Putamen (tissue), 1 donor: ENCODE measurements at regions not wholly inside any gene's neighbourhood (a gene's known extent, or its start where the extent isn't known, plus 50 kb on each side); places are given as distances from the start of the nearest gene placed in this dataset.

ENCODE experiments used
- DNase-seq: peaks from one replicate; pipeline ENCODE4 v3.0.0-alpha.2; 2016; ENCODE audit warnings: low spot score

DNA sequence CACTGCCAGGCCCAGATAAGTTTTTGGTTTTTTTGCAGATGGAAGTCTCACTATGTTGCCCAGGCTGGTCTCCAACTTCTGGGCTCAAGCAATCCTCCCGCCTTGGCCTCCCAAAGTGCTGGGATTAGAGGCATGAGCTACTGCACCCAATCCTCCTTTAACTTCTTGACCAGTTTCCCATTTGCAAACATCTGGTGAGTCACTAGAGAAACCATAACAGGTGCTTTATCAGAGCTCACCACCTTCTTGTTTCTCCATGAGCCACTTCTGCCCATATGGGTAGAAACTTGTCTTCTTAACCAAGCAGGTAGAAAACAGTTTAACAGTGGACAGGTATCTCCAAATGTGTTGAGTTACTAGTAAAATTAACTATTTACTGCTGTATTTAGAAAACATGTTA lies 128.4 kb upstream of the AP1S2 start:
- no peak for DNase-seq

DNA sequence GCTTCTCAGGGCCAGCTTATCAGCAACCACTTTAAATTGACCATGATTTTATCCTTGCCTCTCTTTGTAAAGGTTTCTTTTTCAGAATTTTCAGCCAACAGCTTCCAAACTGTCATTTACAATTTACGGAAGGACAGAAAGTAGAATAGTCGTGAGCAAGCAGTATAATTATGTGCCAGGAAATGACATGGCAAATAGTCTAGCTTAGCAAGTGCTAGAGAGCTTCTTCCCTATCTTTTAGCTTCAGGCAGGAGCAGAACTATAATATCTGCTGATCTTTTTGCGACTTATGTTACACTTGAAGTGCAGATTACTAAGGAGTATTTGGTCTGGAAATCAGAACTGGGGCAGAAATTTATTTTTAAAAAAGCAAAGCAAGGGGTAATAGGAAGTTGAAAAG lies 123.0 kb upstream of the AP1S2 start:
- no peak for DNase-seq

DNA sequence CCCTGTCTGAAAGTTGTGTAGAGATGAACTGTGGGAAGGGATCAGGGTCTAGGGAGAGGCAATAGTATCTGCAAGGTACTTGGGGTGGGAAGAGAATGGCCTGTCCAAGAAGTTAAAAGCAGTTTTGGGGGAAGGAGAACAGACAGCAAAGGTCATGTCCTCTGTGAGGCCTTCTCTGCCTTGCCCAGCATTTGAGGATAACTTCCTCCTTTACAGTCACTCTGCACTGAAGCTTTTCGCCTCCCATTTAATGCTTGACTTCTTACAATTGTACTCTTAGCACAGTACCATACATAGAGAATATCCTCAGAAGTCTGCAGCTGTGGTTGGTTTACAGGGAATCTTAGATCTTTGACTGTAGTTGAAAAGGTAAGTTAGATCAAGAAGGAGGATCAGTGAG lies 121.8 kb upstream of the AP1S2 start:
- no peak for DNase-seq

DNA sequence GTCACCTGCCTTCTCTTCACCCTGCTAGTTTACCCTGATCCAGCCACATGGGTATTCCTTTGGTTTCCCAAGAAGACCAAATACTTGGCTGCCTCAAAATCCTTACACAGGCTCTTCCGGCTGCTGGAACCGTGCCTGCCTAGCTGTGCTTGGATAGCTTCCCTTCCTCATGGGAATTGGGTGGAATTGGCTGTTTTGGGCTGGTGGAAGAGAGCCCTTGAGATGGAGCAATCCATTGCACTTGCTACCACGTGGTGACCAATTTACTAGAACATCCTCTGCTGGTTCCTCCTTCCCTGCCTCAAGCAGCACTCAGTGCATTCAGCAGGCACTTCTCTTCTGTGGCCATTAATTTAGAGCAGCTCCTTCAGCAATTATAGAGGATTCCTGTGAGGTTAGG lies 119.3 kb upstream of the AP1S2 start:
- DNase-seq: no peak

- peak; percentile 35 for DNase-seq
Observed at GRCh38 chrX:15973299-15973698, 118.7 kb upstream of the AP1S2 start.

DNA sequence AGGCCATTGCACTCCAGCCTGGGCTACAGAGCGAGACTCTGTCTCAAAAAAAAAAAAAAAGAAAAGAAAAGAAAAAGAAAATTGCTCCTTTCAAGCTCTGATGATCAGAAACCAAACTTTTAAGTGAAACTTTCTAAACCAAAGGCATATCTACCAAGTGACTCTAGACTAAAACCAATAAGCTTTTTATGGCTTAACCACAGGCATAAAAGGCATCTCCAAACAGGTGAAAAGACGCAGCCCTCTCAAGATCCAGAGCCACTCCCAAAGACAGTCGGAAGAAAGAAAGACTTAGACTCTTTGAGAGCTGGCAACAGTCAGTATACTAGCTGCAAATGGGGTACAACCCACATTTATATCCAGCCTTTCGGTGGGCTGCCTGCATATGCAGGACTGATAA lies 117.1 kb upstream of the AP1S2 start:
- no peak for DNase-seq

DNA sequence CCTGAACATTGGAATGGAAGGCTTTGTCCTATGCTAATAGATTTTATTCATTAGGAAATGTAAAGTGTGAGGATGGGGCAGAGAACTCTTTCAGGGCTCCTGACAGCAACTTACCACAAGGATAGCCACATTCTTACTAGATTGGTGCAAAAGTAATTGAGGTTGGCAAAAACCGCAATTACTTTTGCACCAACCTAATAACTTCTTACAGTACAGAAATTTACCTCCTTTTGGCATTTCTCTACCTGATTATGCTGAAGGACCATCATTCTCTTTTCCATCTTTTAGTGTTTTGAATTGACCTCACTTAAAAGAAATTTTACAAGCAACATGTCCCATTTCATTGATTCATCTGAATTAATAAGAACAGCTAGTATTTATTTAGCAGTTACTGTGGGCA lies 109.2 kb upstream of the AP1S2 start:
- no peak for DNase-seq

- DNase-seq: no peak
Observed at GRCh38 chrX:15960237-15960636, 105.6 kb upstream of the AP1S2 start.

DNA sequence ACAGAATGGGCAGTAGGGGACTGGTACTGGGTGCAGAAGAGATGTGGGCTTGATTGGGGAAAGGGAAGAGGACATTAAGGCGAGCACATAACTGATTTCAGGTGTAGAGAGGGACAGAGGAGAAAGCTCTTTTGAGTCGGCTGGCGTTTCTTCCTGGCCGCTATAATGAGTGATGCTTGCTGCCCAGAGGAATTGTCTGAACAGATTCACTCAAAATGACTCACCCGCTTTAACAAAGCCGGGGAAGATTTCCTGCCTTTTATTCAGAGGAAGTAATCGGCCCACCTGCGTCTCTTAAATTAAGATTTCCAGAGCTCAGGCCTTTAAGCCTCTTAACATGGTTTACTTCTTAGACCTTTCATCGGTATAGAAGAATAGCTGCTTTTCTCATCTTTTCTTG lies 102.1 kb upstream of the AP1S2 start:
- no peak for DNase-seq

GRCh38 chrX:15953801-15954200 lies 99.2 kb upstream of the AP1S2 start:
- no peak for DNase-seq

DNA sequence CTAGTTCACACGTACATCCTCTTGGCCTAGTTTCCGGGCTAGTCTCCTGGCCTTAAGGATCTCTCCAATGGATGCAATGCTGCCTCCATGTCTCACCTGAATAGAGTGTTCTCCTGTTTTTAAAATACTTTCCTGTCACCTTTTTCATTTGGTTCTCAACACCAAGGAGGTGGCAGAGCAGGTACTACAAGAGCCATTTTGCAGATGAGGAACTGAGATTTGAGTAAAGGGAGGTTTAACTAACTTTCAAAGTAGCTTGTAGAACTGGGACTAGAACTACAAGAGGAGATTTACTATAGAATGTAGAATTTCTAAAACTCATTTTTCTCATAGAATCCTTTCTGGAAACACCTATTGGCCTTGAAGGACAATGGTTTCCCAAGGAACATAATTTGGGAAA lies 97.6 kb upstream of the AP1S2 start:
- DNase-seq: no peak

DNA sequence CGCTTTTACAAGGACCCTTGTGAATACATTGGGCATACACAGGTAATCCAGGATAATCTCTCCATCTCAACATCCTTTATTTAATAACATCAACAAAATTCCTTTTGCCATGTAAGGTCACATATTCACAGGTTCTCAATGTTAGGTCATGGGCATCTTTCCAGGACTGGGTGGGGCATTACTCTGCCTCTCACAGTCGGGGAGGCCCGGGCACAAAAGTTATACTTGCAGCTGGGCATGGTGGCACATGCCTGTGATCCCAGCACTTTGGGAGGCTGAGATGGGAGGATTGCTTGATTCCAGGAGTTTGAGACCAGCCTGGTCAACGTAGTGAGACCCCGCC lies 93.7 kb upstream of the AP1S2 start:
- no peak for DNase-seq

DNA sequence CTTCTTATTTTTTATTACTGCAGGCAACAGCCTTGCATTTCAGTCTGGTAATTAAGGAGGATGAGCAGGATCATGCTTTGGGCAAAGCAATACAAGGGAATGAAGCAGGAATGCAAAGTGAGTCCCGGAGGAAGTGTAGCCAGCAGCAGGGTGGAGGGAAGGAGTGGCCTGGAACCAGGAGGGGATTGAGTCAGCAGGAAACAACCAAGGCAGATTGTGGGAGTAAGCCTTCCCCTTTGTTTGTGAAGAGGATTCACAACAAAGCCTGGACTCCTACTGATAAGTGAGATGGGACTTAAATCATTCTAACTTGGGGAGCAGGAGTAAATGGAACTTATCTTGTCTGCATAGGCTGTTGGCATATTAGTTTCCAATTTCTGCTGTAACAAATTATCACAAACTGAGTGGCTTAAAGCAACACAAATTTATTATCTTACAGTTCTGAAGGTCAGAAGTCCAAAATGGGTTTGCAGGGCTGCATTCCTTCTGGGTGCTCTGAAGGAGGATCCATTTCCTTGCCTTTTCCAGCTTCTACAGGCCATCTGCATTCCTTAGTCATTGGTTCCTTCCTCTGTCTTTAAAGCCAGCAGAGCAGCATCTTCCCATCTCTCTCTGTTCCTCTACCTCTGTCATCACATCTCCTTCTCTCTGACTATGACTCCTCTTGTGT lies 93.2 kb upstream of the AP1S2 start:
- DNase-seq: no peak

DNA sequence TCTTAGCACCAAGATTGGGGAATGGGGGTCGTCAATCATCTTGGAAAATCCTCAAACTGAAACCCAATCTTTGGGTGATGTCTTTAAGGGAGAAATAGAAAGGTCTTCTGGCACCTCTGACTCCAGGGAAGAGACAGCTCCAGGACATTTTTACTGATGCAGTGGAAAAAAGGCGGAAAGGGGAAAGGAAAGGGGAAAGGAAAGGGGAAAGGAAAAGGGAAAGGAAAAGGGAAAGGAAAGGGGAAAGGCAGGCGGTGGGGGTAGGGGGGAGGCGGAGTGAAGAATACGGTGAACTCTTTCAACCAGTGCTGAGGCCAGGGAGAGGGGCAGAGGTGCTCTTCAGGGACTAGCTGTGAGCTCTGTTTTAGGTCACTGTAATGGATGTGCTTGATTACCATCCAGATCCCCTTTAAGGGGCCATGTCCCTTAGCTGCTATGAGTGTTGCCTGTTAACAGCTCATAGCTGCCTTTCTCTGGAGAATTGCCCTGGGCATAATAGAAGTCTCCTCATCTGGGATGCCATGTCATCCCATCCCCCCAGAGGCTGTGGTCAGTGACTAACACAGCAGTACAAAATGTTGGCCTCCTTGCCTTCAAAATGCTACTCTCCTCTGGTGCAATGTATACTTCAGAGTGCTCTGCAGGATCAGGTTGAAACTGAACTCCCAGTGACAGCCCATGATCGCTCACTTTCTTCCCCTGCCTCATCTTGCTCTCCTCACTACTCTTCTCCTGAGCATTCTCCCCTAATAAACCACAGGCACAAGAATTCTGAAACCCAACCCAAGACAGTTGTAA lies 92.4 kb upstream of the AP1S2 start:
- no peak for DNase-seq

DNA sequence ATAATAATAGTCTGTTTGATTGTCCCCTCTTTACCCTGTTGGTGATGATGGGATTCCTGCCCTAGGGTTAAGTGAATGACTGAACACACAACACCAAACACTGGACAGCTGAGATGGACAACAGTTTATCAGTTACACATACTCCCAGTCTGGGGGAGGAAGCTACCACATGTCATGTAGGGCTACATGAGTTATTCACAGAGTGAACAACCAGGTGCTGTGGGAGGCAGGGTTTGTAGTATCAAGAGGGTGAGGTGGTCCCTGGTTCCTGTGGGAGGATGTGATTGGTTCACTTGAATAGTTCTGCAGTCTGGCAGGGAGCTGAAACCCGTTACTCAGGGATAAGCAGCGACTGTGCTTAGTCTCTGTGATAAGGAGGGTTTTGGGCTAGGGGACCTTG lies 88.8 kb upstream of the AP1S2 start:
- DNase-seq: no peak

GRCh38 chrX:15942307-15942706 lies 87.7 kb upstream of the AP1S2 start:
- DNase-seq: no peak

DNA sequence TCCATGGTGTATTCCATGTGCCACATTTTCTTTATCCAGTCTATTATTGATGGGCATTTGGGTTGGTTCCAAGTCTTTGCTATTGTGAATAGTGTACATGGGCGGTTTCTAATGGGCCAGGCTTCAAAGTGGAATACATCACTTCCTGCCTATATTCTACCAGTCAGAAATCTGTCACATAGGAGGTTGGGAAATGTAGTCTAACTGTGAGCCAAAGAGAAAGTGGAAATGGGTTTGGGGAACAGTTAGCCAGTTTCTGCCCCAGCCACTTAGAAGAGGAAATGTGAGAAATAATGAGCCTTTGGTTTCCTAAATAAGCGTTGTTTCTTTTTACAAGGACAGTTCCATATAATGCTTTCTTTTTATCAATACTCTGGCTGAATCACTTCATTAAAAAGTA lies 85.1 kb upstream of the AP1S2 start:
- DNase-seq: no peak

- DNase-seq: no peak
Observed at GRCh38 chrX:15938072-15938471, 83.5 kb upstream of the AP1S2 start.

DNA sequence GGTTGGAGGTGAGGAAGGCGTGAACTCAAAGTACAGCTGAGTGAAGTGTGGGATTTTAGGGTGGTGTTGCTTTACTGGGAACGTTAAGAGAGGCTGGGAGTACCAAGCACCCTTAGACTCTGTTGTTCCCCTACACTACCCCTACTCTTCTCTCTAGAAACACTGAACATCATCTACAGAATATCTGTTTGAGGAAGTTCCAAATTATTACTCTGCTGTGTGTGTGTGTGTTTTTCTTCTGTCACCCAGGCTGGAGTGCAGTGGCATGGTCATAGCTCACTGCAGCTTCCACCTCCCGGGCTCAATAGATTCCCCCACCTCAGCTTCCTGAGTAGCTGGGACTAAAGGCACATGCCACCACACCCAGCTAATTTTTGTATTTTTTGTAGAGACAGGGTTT lies 76.7 kb upstream of the AP1S2 start:
- no peak for DNase-seq

DNA sequence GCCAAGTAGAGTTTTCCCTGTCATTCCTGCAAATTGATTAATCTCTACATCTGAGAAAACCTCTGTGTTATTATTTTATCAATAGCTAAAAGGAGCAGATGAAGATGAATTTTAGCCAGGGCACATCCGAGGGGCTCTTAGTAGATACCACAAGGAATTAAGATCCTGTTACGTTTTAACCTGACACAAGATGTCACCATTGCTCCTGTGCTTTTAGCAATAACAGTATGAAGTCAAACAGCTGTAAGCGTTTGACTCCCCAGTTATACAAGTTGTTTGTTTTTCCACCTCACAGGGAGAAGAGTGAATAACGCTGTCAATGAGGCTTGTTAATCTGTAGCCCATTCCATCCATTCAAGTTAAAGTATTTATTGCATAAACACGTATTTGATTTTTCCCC lies 76.0 kb upstream of the AP1S2 start:
- no peak for DNase-seq

DNA sequence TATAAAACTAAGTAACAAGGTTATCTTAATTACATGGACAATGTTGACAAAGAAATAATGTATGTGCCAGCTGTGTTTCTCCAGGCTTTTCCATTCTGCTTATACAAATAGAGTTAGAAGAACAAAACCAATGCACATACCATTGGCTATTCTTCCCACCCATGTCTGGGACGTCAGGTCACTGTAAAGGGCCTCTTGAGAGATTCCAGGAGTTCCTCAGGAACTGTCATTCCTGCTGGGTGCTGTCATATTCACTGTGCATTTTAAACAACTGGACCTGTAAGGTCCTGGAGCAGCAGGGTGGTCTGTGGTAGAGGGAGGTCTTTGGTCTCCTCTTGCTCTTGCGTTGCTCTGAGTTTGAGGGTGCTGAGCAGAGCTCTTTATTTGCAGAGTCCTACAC lies 74.6 kb upstream of the AP1S2 start:
- no peak for DNase-seq

DNA sequence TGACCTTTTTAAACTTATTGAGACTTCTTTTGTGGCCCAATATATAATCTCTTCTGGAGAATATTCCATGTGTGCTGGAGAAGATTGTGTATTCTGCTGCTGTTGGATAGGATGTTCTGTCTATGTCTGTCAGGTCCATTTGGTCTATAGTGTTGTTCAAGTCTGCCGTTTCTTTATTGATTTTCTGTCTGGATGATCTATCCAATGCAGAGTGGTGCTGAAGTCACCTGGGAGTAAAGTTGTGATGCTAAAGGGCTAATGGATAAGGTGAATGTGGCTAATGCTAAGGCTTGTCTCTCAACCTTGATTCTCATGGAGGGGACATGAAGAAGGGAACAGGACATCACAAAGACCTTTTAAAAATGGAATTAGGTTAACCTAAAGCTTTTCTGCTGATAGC lies 72.0 kb upstream of the AP1S2 start:
- no peak for DNase-seq

DNA sequence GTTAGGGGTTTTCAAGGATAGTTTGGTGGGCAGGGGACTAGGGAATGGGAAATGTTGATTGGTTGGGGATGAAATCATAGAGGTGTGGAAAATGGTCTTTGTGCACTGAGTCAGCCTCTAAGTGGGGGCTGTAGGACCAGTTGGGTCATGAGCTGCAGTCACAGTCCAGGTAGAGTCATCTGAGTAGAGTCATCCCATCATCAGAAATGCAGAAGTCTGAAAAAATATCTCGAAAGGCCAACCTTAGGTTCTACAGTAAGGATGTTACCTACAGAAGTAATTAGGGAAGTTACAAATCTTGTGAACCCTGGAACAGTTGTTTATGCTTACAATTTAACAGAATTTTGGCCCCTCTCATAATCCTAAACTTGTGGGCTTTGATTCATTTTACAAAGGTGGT lies 63.4 kb upstream of the AP1S2 start:
- no peak for DNase-seq

- DNase-seq: no peak
Observed at GRCh38 chrX:15916704-15917084, 62.1 kb upstream of the AP1S2 start.
